ENCODE measurements at regions not wholly inside any gene's neighbourhood (a gene's known extent, or its start where the extent isn't known, plus 50 kb on each side); places are given as distances from the start of the nearest gene placed in this dataset.
A peak's percentile ranks its signal among the peaks of the same experiment; 100 is the strongest.

- peak; percentile 39 for TF ChIP-seq PRDM10 (tag by site-specific recombination; IDR thresholded peaks at IDR 0.05)
- peak; percentile 55 for TF ChIP-seq ZNF629 (tag by site-specific recombination; IDR thresholded peaks at IDR 0.05)
Measured at GRCh38 chr21:35540950-35541638, 492.0 kb upstream of the RUNX1 start (continued).

GRCh38 chr21:35538386-35538785 is 489.3 kb upstream of the RUNX1 start:
- no peak overlapping the region for H3K27ac ChIP-seq (ENCODE audit: extremely low read depth, low read depth, low read length)
- ChIA-PET CTCF (interaction anchor here (0.5 to 1.7 kb wide), 3 partner anchors 19 to 953 kb away, joined by 3 to 5 read pairs (median 4); no protein-coding TSS in a partner anchor), POLR2A (no interaction called here)
- H3K4me3 ChIP-seq (ENCODE audit: low read depth, low read length), result no peak overlapping the region
- H3K9me3 ChIP-seq (ENCODE audit: control insufficient read depth, insufficient read depth, low read depth, low read length), result no peaks in the 10 kb centered on the region
- no peaks in the 10 kb centered on the region for H3K4me1 ChIP-seq (ENCODE audit: control insufficient read depth, insufficient read depth, low read length)
- H3K36me3 ChIP-seq (ENCODE audit: control insufficient read depth in 2 of 2, insufficient read depth in 1 of 2, low read length in 2 of 2), result no peaks in the 10 kb centered on the region
- TF ChIP-seq ZNF221 (tag by site-specific recombination; IDR thresholded peaks at IDR 0.05; ENCODE audit: borderline replicate concordance) (no peak), ZNF544 (tag by site-specific recombination; IDR thresholded peaks at IDR 0.05) (no peak), ZNF664 (tag by site-specific recombination; IDR thresholded peaks at IDR 0.05) (no peak), GLIS2 (tag by site-specific recombination; IDR thresholded peaks at IDR 0.05) (no peak), BCL6B (tag by site-specific recombination; IDR thresholded peaks at IDR 0.05) (no peak), ZNF416 (tag by site-specific recombination; IDR thresholded peaks at IDR 0.05) (no peak), ZNF514 (tag by site-specific recombination; IDR thresholded peaks at IDR 0.05) (no peak), FEZF1 (tag by site-specific recombination; IDR thresholded peaks at IDR 0.05) (no peak), ZNF658 (tag by site-specific recombination; IDR thresholded peaks at IDR 0.05) (no peak), ZNF138 (tag by site-specific recombination; IDR thresholded peaks at IDR 0.05; ENCODE audit: borderline replicate concordance) (no peak), ZNF280C (tag by site-specific recombination; IDR thresholded peaks at IDR 0.05) (no peak), SETDB1 (IDR thresholded peaks at IDR 0.05; ENCODE audit: insufficient read length, low read length) (no peak), TSHZ1 (tag by site-specific recombination; IDR thresholded peaks at IDR 0.05; ENCODE audit: borderline replicate concordance) (no peak), ZNF701 (tag by site-specific recombination; IDR thresholded peaks at IDR 0.05) (no peak), REPIN1 (tag by site-specific recombination; IDR thresholded peaks at IDR 0.05; ENCODE audit: low read depth) (no peak), ZNF530 (tag by site-specific recombination; IDR thresholded peaks at IDR 0.05; ENCODE audit: low read depth) (no peak)
- TF ChIP-seq, protein P1, sequence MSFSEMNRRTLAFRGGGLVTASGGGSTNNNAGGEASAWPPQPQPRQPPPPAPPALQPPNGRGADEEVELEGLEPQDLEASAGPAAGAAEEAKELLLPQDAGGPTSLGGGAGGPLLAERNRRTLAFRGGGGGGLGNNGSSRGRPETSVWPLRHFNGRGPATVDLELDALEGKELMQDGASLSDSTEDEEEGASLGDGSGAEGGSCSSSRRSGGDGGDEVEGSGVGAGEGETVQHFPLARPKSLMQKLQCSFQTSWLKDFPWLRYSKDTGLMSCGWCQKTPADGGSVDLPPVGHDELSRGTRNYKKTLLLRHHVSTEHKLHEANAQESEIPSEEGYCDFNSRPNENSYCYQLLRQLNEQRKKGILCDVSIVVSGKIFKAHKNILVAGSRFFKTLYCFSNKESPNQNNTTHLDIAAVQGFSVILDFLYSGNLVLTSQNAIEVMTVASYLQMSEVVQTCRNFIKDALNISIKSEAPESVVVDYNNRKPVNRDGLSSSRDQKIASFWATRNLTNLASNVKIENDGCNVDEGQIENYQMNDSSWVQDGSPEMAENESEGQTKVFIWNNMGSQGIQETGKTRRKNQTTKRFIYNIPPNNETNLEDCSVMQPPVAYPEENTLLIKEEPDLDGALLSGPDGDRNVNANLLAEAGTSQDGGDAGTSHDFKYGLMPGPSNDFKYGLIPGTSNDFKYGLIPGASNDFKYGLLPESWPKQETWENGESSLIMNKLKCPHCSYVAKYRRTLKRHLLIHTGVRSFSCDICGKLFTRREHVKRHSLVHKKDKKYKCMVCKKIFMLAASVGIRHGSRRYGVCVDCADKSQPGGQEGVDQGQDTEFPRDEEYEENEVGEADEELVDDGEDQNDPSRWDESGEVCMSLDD (tag by site-specific recombination; IDR thresholded peaks at IDR 0.05), result no peak

All from HEK293 (cell line).